Pancreas (tissue), 10 donors: ENCODE measurements at regions not wholly inside any gene's neighbourhood (a gene's known extent, or its start where the extent isn't known, plus 50 kb on each side); places are given as distances from the start of the nearest gene placed in this dataset.

Experiments used
- ATAC-seq, 4 donors: fragments of 200-7000 bp; cut with Tn5 transposase; one replicate each; pipeline versions ENCODE4 v1.8.0 to v1.9.1; 2020; ENCODE audit warnings: mild to moderate bottlenecking in 4 of 4, moderate library complexity in 4 of 4
- DNase-seq, 6 donors: peaks; one replicate each; pipeline ENCODE4 v3.0.0-alpha.2; 2020
- FAIRE-seq: peaks from 2 replicates; lab custom pipeline; 2012; peaks lifted over from hg19 to GRCh38; lab: Jason Lieb, UNC
- H3K27ac ChIP-seq, 4 donors: fragments of 200-600 bp; sonication (generic); 1 replicate in 3 of 4; 2 replicates in 1 of 4; pipeline versions ENCODE4 v1.5.0 to v1.8.0; 2020
- H3K27me3 ChIP-seq, 4 donors: fragments of 200-600 bp; one replicate each; pipeline ENCODE4 v1.8.0; 2021
- H3K36me3 ChIP-seq, 3 donors: fragments of 200-600 bp; sonication (generic) in 1 of 3; one replicate each; pipeline versions ENCODE4 v1.5.0 to v1.8.0; 2020 to 2021
- H3K4me1 ChIP-seq, 3 donors: fragments of 200-600 bp; one replicate each; pipeline ENCODE4 v1.8.0; 2021
- H3K4me3 ChIP-seq, 4 donors: fragments of 200-600 bp; sonication (generic) in 2 of 4; one replicate each; pipeline versions ENCODE4 v1.5.0 to v1.8.0; 2020 to 2021
- H3K9me3 ChIP-seq, 4 donors: fragments of 200-600 bp; one replicate each; pipeline ENCODE4 v1.8.0; 2021
- WGBS, 2 donors: extraction: QIAGEN DNeasy Blood & Tissue Kit; methylation state at CpG; one replicate each; pipeline ENCODE4 v1.1.7; 2013; 5-methylcytosine and 5-hydroxymethylcytosine counted together
- intact Hi-C, 3 donors: fragments of 100-400 bp; cut with DNase I; formaldehyde crosslinking; loops; one replicate each; pipeline versions ENCODE4 v1.11.1 to v1.14.2; 2022
- TF ChIP-seq, protein P1 (sequence below), 4 donors: fragments of 200-600 bp; sonication (generic) in 3 of 4; IDR thresholded peaks; one replicate each; pipeline versions ENCODE4 v1.5.0 to v1.8.0; 2021; ENCODE audit warnings: antibody characterized with exemption in 4 of 4
- donor health status: healthy with polysubstance abuse.
- donor health status: DM: no; HTN: no; CAD: no; lungs with moderate emphysema.
- donor health status: DM: no; HTN: no; CAD: no.
- donor health status: control.
- donor health status: control.
- donor health status: Bipolar disorder and iron deficiency.
- donor health status: DM: yes; HTN: yes; CAD: no.
- donor health status: DM: no; HTN: no; CAD: no.
- donor health status: DM: no; HTN: no; CAD: no.
- donor health status: DM: yes; HTN: yes; CAD: no.

DNA sequence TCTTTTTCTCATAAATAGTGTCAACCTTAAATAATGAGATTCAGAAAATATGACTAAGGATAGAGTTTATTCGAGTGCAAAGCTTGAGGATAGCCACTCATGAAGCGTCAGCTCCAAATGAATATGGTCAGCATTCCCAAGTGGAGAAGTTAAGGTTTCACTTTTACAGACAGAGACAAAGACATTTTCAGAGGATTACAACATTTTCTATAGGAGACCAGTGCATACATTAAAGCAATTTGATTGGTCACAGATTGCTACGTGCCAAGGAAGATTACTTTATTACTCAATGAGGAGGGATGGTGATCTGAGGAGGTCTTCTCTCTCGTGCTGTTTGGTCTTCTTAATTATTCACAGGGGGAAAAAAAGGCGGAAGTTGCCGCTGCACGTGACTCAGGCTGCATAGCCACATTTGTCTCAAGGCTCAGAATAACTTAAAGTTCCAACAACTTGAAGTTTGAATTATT lies 60.1 kb upstream of the SPATA31C2 start:
- H3K36me3 ChIP-seq: no peaks in the 10 kb centered on the region
- H3K27me3 ChIP-seq: no peaks in the 10 kb centered on the region
- FAIRE-seq: peak; percentile 89
- no peak for DNase-seq
- peak overlapping the region in 2 of 4 donors; percentile 36 to 62 for H3K27ac ChIP-seq
- intact Hi-C loops: no loop called here
- ATAC-seq: peak in 3 of 4 donors; percentile 40 to 62 (median 48)
- TF ChIP-seq, protein P1, sequence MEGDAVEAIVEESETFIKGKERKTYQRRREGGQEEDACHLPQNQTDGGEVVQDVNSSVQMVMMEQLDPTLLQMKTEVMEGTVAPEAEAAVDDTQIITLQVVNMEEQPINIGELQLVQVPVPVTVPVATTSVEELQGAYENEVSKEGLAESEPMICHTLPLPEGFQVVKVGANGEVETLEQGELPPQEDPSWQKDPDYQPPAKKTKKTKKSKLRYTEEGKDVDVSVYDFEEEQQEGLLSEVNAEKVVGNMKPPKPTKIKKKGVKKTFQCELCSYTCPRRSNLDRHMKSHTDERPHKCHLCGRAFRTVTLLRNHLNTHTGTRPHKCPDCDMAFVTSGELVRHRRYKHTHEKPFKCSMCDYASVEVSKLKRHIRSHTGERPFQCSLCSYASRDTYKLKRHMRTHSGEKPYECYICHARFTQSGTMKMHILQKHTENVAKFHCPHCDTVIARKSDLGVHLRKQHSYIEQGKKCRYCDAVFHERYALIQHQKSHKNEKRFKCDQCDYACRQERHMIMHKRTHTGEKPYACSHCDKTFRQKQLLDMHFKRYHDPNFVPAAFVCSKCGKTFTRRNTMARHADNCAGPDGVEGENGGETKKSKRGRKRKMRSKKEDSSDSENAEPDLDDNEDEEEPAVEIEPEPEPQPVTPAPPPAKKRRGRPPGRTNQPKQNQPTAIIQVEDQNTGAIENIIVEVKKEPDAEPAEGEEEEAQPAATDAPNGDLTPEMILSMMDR (IDR thresholded peaks at IDR 0.05): no peak
- no peak overlapping the region for H3K4me3 ChIP-seq
- no peaks in the 10 kb centered on the region for H3K9me3 ChIP-seq
- H3K4me1 ChIP-seq: peaks cover 0 to 15% (median 8%) of the 10 kb centered on the region in 3 donors
- WGBS, 2 donors: 27 to 33% methylated on average over 7 of the region's 7 CpGs

DNA sequence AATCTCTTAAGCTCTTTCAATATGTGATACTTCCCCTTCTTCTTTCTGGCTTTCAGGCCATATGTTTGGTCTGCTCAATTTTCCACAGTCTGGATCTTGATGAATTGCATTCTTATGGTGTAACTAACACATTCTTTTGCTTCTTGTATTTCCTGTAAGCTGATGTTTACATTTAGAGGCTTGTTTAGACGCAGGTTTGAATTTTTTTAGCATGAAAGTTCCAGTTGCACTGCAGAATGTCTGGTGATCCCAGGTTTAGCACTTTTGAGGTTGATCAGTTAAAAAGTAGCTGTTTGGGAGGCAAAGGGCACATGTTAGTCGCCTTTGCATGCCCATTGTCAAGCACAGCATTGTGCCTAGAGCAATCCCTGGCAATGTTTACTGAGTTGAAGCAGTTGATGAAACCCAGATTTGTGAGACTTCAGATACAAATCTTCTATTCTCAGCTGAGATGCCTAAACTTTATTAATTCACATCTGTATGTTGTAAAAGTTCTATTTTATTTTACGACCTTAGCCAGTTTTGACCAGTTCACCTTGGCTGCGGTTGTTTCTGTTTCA lies 59.6 kb upstream of the SPATA31C2 start:
- ATAC-seq (peak in 2 of 4 donors; percentile 37 to 57), DNase-seq (no peak), FAIRE-seq (peak; percentile 72)
- Histone ChIP-seq H3K9me3 (no peaks in the 10 kb centered on the region), H3K27me3 (no peaks in the 10 kb centered on the region), H3K36me3 (no peaks in the 10 kb centered on the region), H3K27ac (peak overlapping the region in 2 of 4 donors; percentile 36 to 62), H3K4me3 (no peak overlapping the region), H3K4me1 (peaks cover 0 to 15% (median 8%) of the 10 kb centered on the region in 3 donors)
- 27 to 34% methylated on average over 4 of the region's 4 CpGs for WGBS, 2 donors
- TF ChIP-seq, protein P1 (IDR thresholded peaks at IDR 0.05): no peak
- intact Hi-C loops: no loop called here

DNA sequence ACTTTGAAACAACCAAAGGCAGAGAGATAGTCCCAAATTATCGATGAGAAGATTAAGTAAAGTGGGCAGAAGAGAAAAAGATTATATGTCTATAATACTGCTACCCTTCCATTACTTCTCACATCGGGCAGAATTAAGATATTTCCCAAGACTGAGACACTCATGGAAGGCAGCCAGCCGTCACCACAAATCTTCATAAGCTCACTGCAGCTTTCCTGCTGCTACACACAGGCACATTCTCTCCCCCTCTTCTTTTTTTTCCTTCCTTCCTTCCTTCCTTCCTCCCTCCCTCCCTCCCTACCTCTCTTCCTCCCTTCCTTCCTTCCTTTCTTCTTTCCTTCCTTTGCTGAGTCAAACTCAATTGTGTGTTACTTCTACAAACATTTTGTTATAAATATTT lies 58.7 kb upstream of the SPATA31C2 start:
- no peak for FAIRE-seq
- H3K27ac ChIP-seq: peak overlapping the region in 2 of 4 donors; percentile 36 to 41
- 28 to 30% methylated on average over 3 of the region's 3 CpGs for WGBS, 2 donors
- H3K4me3 ChIP-seq: no peak overlapping the region
- intact Hi-C loops: no loop called here
- H3K27me3 ChIP-seq: no peaks in the 10 kb centered on the region
- peaks cover 0 to 15% (median 8%) of the 10 kb centered on the region in 3 donors for H3K4me1 ChIP-seq
- H3K9me3 ChIP-seq: no peaks in the 10 kb centered on the region
- no peaks in the 10 kb centered on the region for H3K36me3 ChIP-seq
- peak in 3 of 4 donors; percentile 18 to 52 (median 50) for ATAC-seq
- DNase-seq: no peak
- TF ChIP-seq, protein P1 (IDR thresholded peaks at IDR 0.05): no peak

DNA sequence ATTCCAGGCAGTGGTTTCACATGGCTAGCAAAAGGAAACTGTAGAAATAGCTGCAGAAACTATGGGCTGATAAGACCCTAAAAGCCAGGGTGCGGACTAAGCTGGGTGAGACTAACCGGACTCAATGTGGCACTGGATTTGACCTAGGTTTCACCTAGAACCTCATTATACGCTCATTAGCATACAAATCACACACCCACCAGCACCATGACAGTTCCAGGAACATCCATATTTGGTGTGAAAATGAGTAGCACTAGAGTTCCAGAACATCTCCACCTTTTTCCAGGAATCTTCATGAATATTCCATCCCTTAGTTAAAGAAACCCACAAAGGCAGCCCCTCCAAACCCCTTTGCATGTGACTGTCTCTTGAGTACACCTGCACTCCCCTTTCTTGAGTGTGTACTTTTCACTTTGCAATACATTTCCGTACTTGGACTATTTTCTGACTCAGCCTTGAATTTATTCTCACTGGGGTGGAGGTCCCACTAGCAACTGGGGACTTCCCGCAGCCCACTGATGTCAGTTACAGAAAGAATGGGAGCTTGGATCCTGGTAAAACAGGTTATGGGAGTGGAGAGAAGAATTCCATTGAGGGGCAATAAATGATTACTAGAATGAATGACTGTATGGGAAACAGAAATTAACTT lies 58.0 kb upstream of the SPATA31C2 start:
- no peaks in the 10 kb centered on the region for H3K36me3 ChIP-seq
- H3K27me3 ChIP-seq: no peaks in the 10 kb centered on the region
- WGBS, 2 donors: 70 to 74% methylated on average over 5 of the region's 5 CpGs
- ATAC-seq (peak; percentile 38 to 80 (median 63)), DNase-seq (peak in 1 of 6 donors; percentile 19), FAIRE-seq (no peak)
- H3K9me3 ChIP-seq: no peaks in the 10 kb centered on the region
- intact Hi-C loops: no loop called here
- no peak overlapping the region for H3K4me3 ChIP-seq
- H3K4me1 ChIP-seq: peaks cover 0 to 15% (median 8%) of the 10 kb centered on the region in 3 donors
- H3K27ac ChIP-seq: peak overlapping the region in 3 of 4 donors; percentile 55 to 63 (median 61)
- TF ChIP-seq, protein P1 (IDR thresholded peaks at IDR 0.05): no peak
